SK-N-SH (cell line): ENCODE measurements at regions not wholly inside any gene's neighbourhood (a gene's known extent, or its start where the extent isn't known, plus 50 kb on each side); places are given as distances from the start of the nearest gene placed in this dataset.

ENCODE experiments used
- CTCF ChIP-seq: fragments of 200-600 bp; sonication (generic); IDR thresholded peaks from 2 replicates; pipeline ENCODE4 v1.6.1; 2017; ENCODE audit warnings: antibody characterized with exemption, mild to moderate bottlenecking, moderate library complexity
- FOXM1 ChIP-seq: IDR thresholded peaks from 2 replicates; pipeline ENCODE4 v1.4.0; 2012; ENCODE audit warnings: low read depth, mild to moderate bottlenecking
- NFIC ChIP-seq: IDR thresholded peaks from 2 replicates; pipeline ENCODE4 v1.4.0; 2012; ENCODE audit warnings: borderline replicate concordance

GRCh38 chr9:78613006-78613405, 316.1 kb downstream of the PSAT1 start:
- TF ChIP-seq FOXM1: no peak
- TF ChIP-seq NFIC: no peak
- TF ChIP-seq CTCF: no peak
